Lung (tissue), 11 donors: ENCODE measurements at regions not wholly inside any gene's neighbourhood (a gene's known extent, or its start where the extent isn't known, plus 50 kb on each side); places are given as distances from the start of the nearest gene placed in this dataset.

Source experiments
- ATAC-seq: fragments of 200-7000 bp; cut with Tn5 transposase; one replicate; pipeline ENCODE4 v1.9.1; 2020; ENCODE audit warnings: moderate number of reproducible peaks; ENCODE audit not compliant: insufficient read depth, low FRiP score
- DNase-seq, 3 donors: peaks; one replicate each; pipeline ENCODE4 v3.0.0-alpha.2; 2013 to 2017
- H3K27ac ChIP-seq, 2 donors: one replicate each; pipeline ENCODE4 v1.5.1; 2013; ENCODE audit warnings: mild to moderate bottlenecking in 2 of 2, moderate library complexity in 2 of 2, control low read depth in 1 of 2, inconsistent platforms in 1 of 2, low read depth in 1 of 2, low read length in 1 of 2
- H3K27me3 ChIP-seq, 3 donors: one replicate each; pipeline ENCODE4 v1.5.1; 2013; ENCODE audit warnings: low read length in 2 of 3; ENCODE audit not compliant: control insufficient read depth in 3 of 3, insufficient read depth in 3 of 3
- H3K36me3 ChIP-seq, 4 donors: one replicate each; pipeline ENCODE4 v1.5.1; 2013; ENCODE audit warnings: low read length in 4 of 4, mild to moderate bottlenecking in 1 of 4, moderate library complexity in 1 of 4; ENCODE audit not compliant: control insufficient read depth in 4 of 4, insufficient read depth in 4 of 4
- H3K4me1 ChIP-seq, 5 donors: one replicate each; pipeline ENCODE4 v1.5.1; 2013; ENCODE audit warnings: low read length in 5 of 5, mild to moderate bottlenecking in 2 of 5, moderate library complexity in 1 of 5; ENCODE audit not compliant: control insufficient read depth in 5 of 5, insufficient read depth in 5 of 5
- H3K4me3 ChIP-seq: one replicate; pipeline ENCODE4 v1.5.1; 2013; ENCODE audit warnings: mild to moderate bottlenecking, control low read depth, moderate library complexity
- H3K9ac ChIP-seq, 2 donors: one replicate each; pipeline ENCODE4 v1.5.1; 2013; ENCODE audit warnings: low read length in 2 of 2, control low read depth in 1 of 2; ENCODE audit not compliant: insufficient read depth in 1 of 2
- H3K9me3 ChIP-seq, 4 donors: one replicate each; pipeline ENCODE4 v1.5.1; 2013; ENCODE audit warnings: low read length in 3 of 4, mild to moderate bottlenecking in 1 of 4, moderate library complexity in 1 of 4; ENCODE audit not compliant: control insufficient read depth in 4 of 4, insufficient read depth in 3 of 4
- CTCF ChIP-seq: IDR thresholded peaks from 2 replicates; pipeline ENCODE4 v1.5.1; 2012; ENCODE audit warnings: mild to moderate bottlenecking; ENCODE audit errors: control extremely low read depth, extremely low read depth
- WGBS, 2 donors: extraction: QIAGEN DNeasy Blood & Tissue Kit; methylation state at CpG; one replicate each; pipeline ENCODE4 v1.1.7; 2013; 5-methylcytosine and 5-hydroxymethylcytosine counted together
- donor health status: control.
- donor health status: control.
- donor health status: Bipolar disorder and iron deficiency.
- donor health status: healthy.
- donor health status: DM: yes; HTN: yes; CAD: no.

- ATAC-seq (no peak), DNase-seq (no peak)
- 78% methylated on average over 4 of the region's 4 CpGs for WGBS, 2 donors
Measured at GRCh38 chr12:87096082-87096585, 839.9 kb upstream of the MGAT4C start.

GRCh38 chr12:87094356-87094755 is 838.2 kb upstream of the MGAT4C start:
- ATAC-seq, result no peak
- Histone ChIP-seq H3K4me3 (no peak overlapping the region), H3K9ac (no peak overlapping the region), H3K27ac (no peak overlapping the region), H3K27me3 (no peaks in the 10 kb centered on the region), H3K9me3 (no peaks in the 10 kb centered on the region), H3K36me3 (no peaks in the 10 kb centered on the region), H3K4me1 (no peaks in the 10 kb centered on the region)
- 86 to 87% methylated on average over 3 of the region's 3 CpGs for WGBS, 2 donors
- DNase-seq, result no peak
- TF ChIP-seq CTCF, result no peak

More at GRCh38 chr12:87096082-87096585, 839.9 kb upstream of the MGAT4C start:
- no peak for TF ChIP-seq CTCF
- Histone ChIP-seq H3K4me1 (no peaks in the 10 kb centered on the region), H3K9ac (no peak overlapping the region), H3K36me3 (no peaks in the 10 kb centered on the region), H3K4me3 (no peak overlapping the region), H3K27me3 (no peaks in the 10 kb centered on the region), H3K9me3 (no peaks in the 10 kb centered on the region), H3K27ac (no peak overlapping the region)

GRCh38 chr12:87092421-87092820 is 836.2 kb upstream of the MGAT4C start:
- WGBS, 2 donors, result 68 to 71% methylated on average over 1 of the region's 1 CpG
- no peaks in the 10 kb centered on the region for H3K9me3 ChIP-seq
- DNase-seq (peak in 1 of 3 donors; percentile 7), ATAC-seq (no peak)
- no peak overlapping the region for H3K9ac ChIP-seq
- no peaks in the 10 kb centered on the region for H3K4me1 ChIP-seq
- no peak overlapping the region for H3K27ac ChIP-seq
- no peak overlapping the region for H3K4me3 ChIP-seq
- no peaks in the 10 kb centered on the region for H3K27me3 ChIP-seq
- TF ChIP-seq CTCF, result no peak
- H3K36me3 ChIP-seq, result no peaks in the 10 kb centered on the region
